HepG2 (cell line): ENCODE measurements at regions not wholly inside any gene's neighbourhood (a gene's known extent, or its start where the extent isn't known, plus 50 kb on each side); places are given as distances from the start of the nearest gene placed in this dataset.

Source experiments
- ARID3A ChIP-seq: IDR thresholded peaks from 2 replicates; pipeline ENCODE4 v1.6.1; 2012; ENCODE audit warnings: low read depth, low read length, improper control_type of control experiment
- ASH2L ChIP-seq: fragments of 300-600, 200-600 bp; sonication (generic); IDR thresholded peaks from 2 replicates; pipeline ENCODE4 v1.7.0; 2017; ENCODE audit warnings: low read depth, mild to moderate bottlenecking, moderate library complexity, mixed read lengths, low read length; ENCODE audit not compliant: insufficient read length
- CAMTA2 ChIP-seq: sonication (generic); formaldehyde crosslinking; IDR thresholded peaks from 2 replicates; pipeline ENCODE4 v1.4.0; 2020; ENCODE audit warnings: mild to moderate bottlenecking, missing genetic modification reagents, borderline replicate concordance
- CREM ChIP-seq, 2 experiments: sonication (generic) in 1 of 2; formaldehyde crosslinking in 1 of 2; IDR thresholded peaks; 2 replicates each; pipeline versions ENCODE4 v1.4.0 to v1.6.1; 2016 to 2020; ENCODE audit warnings: antibody characterized with exemption in 1 of 2, mild to moderate bottlenecking in 1 of 2, missing genetic modification reagents in 1 of 2
- MTA1 ChIP-seq: sonication (generic); formaldehyde crosslinking; IDR thresholded peaks from 2 replicates; pipeline ENCODE4 v1.4.0; 2020; ENCODE audit warnings: missing genetic modification reagents, mild to moderate bottlenecking, borderline replicate concordance
- SALL2 ChIP-seq: sonication (generic); formaldehyde crosslinking; IDR thresholded peaks from 2 replicates; pipeline ENCODE4 v1.8.1; 2023; ENCODE audit warnings: mild to moderate bottlenecking, missing genetic modification reagents, inconsistent platforms
- TBX2 ChIP-seq: sonication (generic); formaldehyde crosslinking; IDR thresholded peaks from 2 replicates; pipeline ENCODE4 v1.5.0; 2020; ENCODE audit warnings: missing genetic modification reagents, mild to moderate bottlenecking, borderline replicate concordance
- TEF ChIP-seq: sonication (generic); formaldehyde crosslinking; IDR thresholded peaks from 2 replicates; pipeline ENCODE4 v1.5.0; 2020; ENCODE audit warnings: missing genetic modification reagents
- TRIM22 ChIP-seq: fragments of 450-650 bp; IDR thresholded peaks from 2 replicates; pipeline ENCODE4 v1.6.1; 2017
- ZFP62 ChIP-seq: sonication (generic); formaldehyde crosslinking; IDR thresholded peaks from 2 replicates; pipeline ENCODE4 v1.4.0; 2020; ENCODE audit warnings: missing genetic modification reagents
- ZNF318 ChIP-seq: sonication (generic); formaldehyde crosslinking; IDR thresholded peaks from 2 replicates; pipeline ENCODE4 v1.4.0; 2020; ENCODE audit warnings: mild to moderate bottlenecking, missing genetic modification reagents
- ZNF879 ChIP-seq: sonication (generic); formaldehyde crosslinking; IDR thresholded peaks from 2 replicates; pipeline ENCODE4 v1.8.1; 2023; ENCODE audit warnings: missing genetic modification reagents
- ZSCAN5A ChIP-seq: sonication (generic); formaldehyde crosslinking; IDR thresholded peaks from 2 replicates; pipeline ENCODE4 v1.8.0; 2022; ENCODE audit warnings: mild to moderate bottlenecking, missing genetic modification reagents, borderline replicate concordance

- TF ChIP-seq ZSCAN5A (CRISPR knock-in tag), result no peak
- TF ChIP-seq MTA1 (CRISPR knock-in tag), result no peak
- no peak for TF ChIP-seq CREM (IDR thresholded peaks at IDR 0.05)
- TF ChIP-seq CREM (CRISPR knock-in tag; IDR thresholded peaks at IDR 0.05), result no peak
- no peak for TF ChIP-seq ZNF318 (CRISPR knock-in tag)
- TF ChIP-seq TBX2 (CRISPR knock-in tag), result no peak
- TF ChIP-seq ARID3A, result no peak
- TF ChIP-seq ZNF879 (CRISPR knock-in tag), result no peak
- no peak for TF ChIP-seq ASH2L
- TF ChIP-seq TEF (CRISPR knock-in tag), result no peak
- no peak for TF ChIP-seq ZFP62 (CRISPR knock-in tag)
- TF ChIP-seq CAMTA2, result no peak
- no peak for TF ChIP-seq SALL2 (CRISPR knock-in tag)
- no peak for TF ChIP-seq TRIM22
These were observed 574.5 kb downstream of the UQCRFS1 start (continued) for GRCh38 chr19:28638445-28638844.
